ENCODE measurements at regions not wholly inside any gene's neighbourhood (a gene's known extent, or its start where the extent isn't known, plus 50 kb on each side); places are given as distances from the start of the nearest gene placed in this dataset.

- no peak for TF ChIP-seq CTCF (IDR thresholded peaks at IDR 0.05)
- no peak for TF ChIP-seq POLR2AphosphoS5 (IDR thresholded peaks at IDR 0.05)
Observed at GRCh38 chr4:132918096-132918495, 231.0 kb upstream of the PCDH10 start.
